ENCODE measurements at regions not wholly inside any gene's neighbourhood (a gene's known extent, or its start where the extent isn't known, plus 50 kb on each side); places are given as distances from the start of the nearest gene placed in this dataset.

GRCh38 chr18:38706373-38706772 is 1140.8 kb upstream of the CELF4 start:
- ChIA-PET CTCF (no interaction called here), POLR2A (no interaction called here)
- no peak overlapping the region for H3K27ac Mint-ChIP-seq
- H3K4me3 Mint-ChIP-seq, result no peak overlapping the region
- no peak for DNase-seq
- no peaks in the 10 kb centered on the region for H3K9me3 Mint-ChIP-seq (ENCODE audit: insufficient read depth)
- H3K27me3 Mint-ChIP-seq (ENCODE audit: low read depth), result no peaks in the 10 kb centered on the region
- H3K4me1 Mint-ChIP-seq (ENCODE audit: low read depth), result no peaks in the 10 kb centered on the region
- no peak for ATAC-seq
- H3K36me3 Mint-ChIP-seq (ENCODE audit: low read depth), result no peaks in the 10 kb centered on the region

GRCh38 chr18:38698088-38698487 is 1132.5 kb upstream of the CELF4 start:
- Mint-ChIP-seq H3K36me3 (ENCODE audit: low read depth) (no peaks in the 10 kb centered on the region), H3K27ac (no peak overlapping the region), H3K27me3 (ENCODE audit: low read depth) (no peaks in the 10 kb centered on the region), H3K4me3 (no peak overlapping the region), H3K4me1 (ENCODE audit: low read depth) (no peaks in the 10 kb centered on the region), H3K9me3 (ENCODE audit: insufficient read depth) (no peaks in the 10 kb centered on the region)
- ATAC-seq, result no peak
- no peak for DNase-seq
- ChIA-PET CTCF (no interaction called here), POLR2A (no interaction called here)

GRCh38 chr18:38695559-38696280 is 1130.1 kb upstream of the CELF4 start:
- POLR2A ChIA-PET, result interaction anchor here (0.6 kb wide), 1 partner anchor 10 kb away, joined by 3 read pairs; no protein-coding TSS in a partner anchor
- DNase-seq (no peak), ATAC-seq (no peak)
- H3K4me1 Mint-ChIP-seq (ENCODE audit: low read depth), result no peaks in the 10 kb centered on the region
- CTCF ChIA-PET, result no interaction called here
- no peaks in the 10 kb centered on the region for H3K36me3 Mint-ChIP-seq (ENCODE audit: low read depth)
- H3K27me3 Mint-ChIP-seq (ENCODE audit: low read depth), result no peaks in the 10 kb centered on the region
- no peak overlapping the region for H3K27ac Mint-ChIP-seq
- H3K4me3 Mint-ChIP-seq, result no peak overlapping the region
- no peaks in the 10 kb centered on the region for H3K9me3 Mint-ChIP-seq (ENCODE audit: insufficient read depth)

- H3K4me3 Mint-ChIP-seq, result no peak overlapping the region
- H3K4me1 Mint-ChIP-seq (ENCODE audit: low read depth), result no peaks in the 10 kb centered on the region
- ATAC-seq (no peak), DNase-seq (no peak)
- H3K27ac Mint-ChIP-seq, result no peak overlapping the region
- no peaks in the 10 kb centered on the region for H3K36me3 Mint-ChIP-seq (ENCODE audit: low read depth)
- CTCF ChIA-PET, result no interaction called here
- POLR2A ChIA-PET, result no interaction called here
- no peaks in the 10 kb centered on the region for H3K9me3 Mint-ChIP-seq (ENCODE audit: insufficient read depth)
- H3K27me3 Mint-ChIP-seq (ENCODE audit: low read depth), result no peaks in the 10 kb centered on the region
Measured at GRCh38 chr18:38693104-38693503, 1127.5 kb upstream of the CELF4 start.

- POLR2A ChIA-PET, result no interaction called here
- CTCF ChIA-PET, result no interaction called here
- H3K9me3 Mint-ChIP-seq (ENCODE audit: insufficient read depth), result no peaks in the 10 kb centered on the region
- no peaks in the 10 kb centered on the region for H3K27me3 Mint-ChIP-seq (ENCODE audit: low read depth)
- no peaks in the 10 kb centered on the region for H3K4me1 Mint-ChIP-seq (ENCODE audit: low read depth)
- no peak overlapping the region for H3K4me3 Mint-ChIP-seq
- H3K36me3 Mint-ChIP-seq (ENCODE audit: low read depth), result no peaks in the 10 kb centered on the region
- ATAC-seq, result no peak
- no peak overlapping the region for H3K27ac Mint-ChIP-seq
- no peak for DNase-seq
Measured at GRCh38 chr18:38690626-38691025, 1125.0 kb upstream of the CELF4 start.

- no peak overlapping the region for H3K27ac Mint-ChIP-seq
- POLR2A ChIA-PET, result no interaction called here
Measured at GRCh38 chr18:38688416-38688815, 1122.8 kb upstream of the CELF4 start.

GRCh38 chr18:38670486-38670885 is 1104.9 kb upstream of the CELF4 start:
- no peak overlapping the region for H3K4me3 Mint-ChIP-seq
- H3K36me3 Mint-ChIP-seq (ENCODE audit: low read depth), result no peaks in the 10 kb centered on the region
- no peaks in the 10 kb centered on the region for H3K27me3 Mint-ChIP-seq (ENCODE audit: low read depth)
- ChIA-PET POLR2A (no interaction called here), CTCF (no interaction called here)
- ATAC-seq, result no peak
- peaks cover 3% of the 10 kb centered on the region for H3K9me3 Mint-ChIP-seq (ENCODE audit: insufficient read depth)
- H3K27ac Mint-ChIP-seq, result no peak overlapping the region
- H3K4me1 Mint-ChIP-seq (ENCODE audit: low read depth), result no peaks in the 10 kb centered on the region
- DNase-seq, result no peak

More at GRCh38 chr18:38688416-38688815, 1122.8 kb upstream of the CELF4 start:
- ATAC-seq (no peak), DNase-seq (no peak)
- Mint-ChIP-seq H3K27me3 (ENCODE audit: low read depth) (no peaks in the 10 kb centered on the region), H3K4me1 (ENCODE audit: low read depth) (no peaks in the 10 kb centered on the region), H3K4me3 (no peak overlapping the region), H3K36me3 (ENCODE audit: low read depth) (no peaks in the 10 kb centered on the region), H3K9me3 (ENCODE audit: insufficient read depth) (no peaks in the 10 kb centered on the region)
- CTCF ChIA-PET, result no interaction called here

GRCh38 chr18:38664929-38665328 is 1099.3 kb upstream of the CELF4 start:
- no peaks in the 10 kb centered on the region for H3K36me3 Mint-ChIP-seq (ENCODE audit: low read depth)
- no peaks in the 10 kb centered on the region for H3K27me3 Mint-ChIP-seq (ENCODE audit: low read depth)
- CTCF ChIA-PET, result no interaction called here
- DNase-seq, result no peak
- no peak for ATAC-seq
- POLR2A ChIA-PET, result no interaction called here
- H3K4me1 Mint-ChIP-seq (ENCODE audit: low read depth), result no peaks in the 10 kb centered on the region
- H3K9me3 Mint-ChIP-seq (ENCODE audit: insufficient read depth), result peaks cover 3% of the 10 kb centered on the region
- no peak overlapping the region for H3K4me3 Mint-ChIP-seq
- no peak overlapping the region for H3K27ac Mint-ChIP-seq

GRCh38 chr18:38663682-38664081 is 1098.1 kb upstream of the CELF4 start:
- CTCF ChIA-PET, result no interaction called here

GRCh38 chr18:38663270-38663669 is 1097.7 kb upstream of the CELF4 start:
- Mint-ChIP-seq H3K36me3 (ENCODE audit: low read depth) (no peaks in the 10 kb centered on the region), H3K4me3 (no peak overlapping the region), H3K27ac (no peak overlapping the region), H3K4me1 (ENCODE audit: low read depth) (no peaks in the 10 kb centered on the region), H3K9me3 (ENCODE audit: insufficient read depth) (peaks cover 3% of the 10 kb centered on the region), H3K27me3 (ENCODE audit: low read depth) (no peaks in the 10 kb centered on the region)
- ATAC-seq, result no peak
- ChIA-PET POLR2A (no interaction called here), CTCF (no interaction called here)
- no peak for DNase-seq

More at GRCh38 chr18:38663682-38664081, 1098.1 kb upstream of the CELF4 start:
- Mint-ChIP-seq H3K27ac (no peak overlapping the region), H3K27me3 (ENCODE audit: low read depth) (no peaks in the 10 kb centered on the region), H3K36me3 (ENCODE audit: low read depth) (no peaks in the 10 kb centered on the region), H3K9me3 (ENCODE audit: insufficient read depth) (peaks cover 3% of the 10 kb centered on the region), H3K4me3 (no peak overlapping the region), H3K4me1 (ENCODE audit: low read depth) (no peaks in the 10 kb centered on the region)
- ATAC-seq (no peak), DNase-seq (no peak)
- POLR2A ChIA-PET, result no interaction called here

GRCh38 chr18:38654946-38655345 is 1089.3 kb upstream of the CELF4 start:
- no peaks in the 10 kb centered on the region for H3K4me1 Mint-ChIP-seq (ENCODE audit: low read depth)
- no peak for DNase-seq
- ChIA-PET CTCF (no interaction called here), POLR2A (no interaction called here)
- H3K36me3 Mint-ChIP-seq (ENCODE audit: low read depth), result no peaks in the 10 kb centered on the region
- no peak overlapping the region for H3K4me3 Mint-ChIP-seq
- ATAC-seq, result no peak
- H3K9me3 Mint-ChIP-seq (ENCODE audit: insufficient read depth), result no peaks in the 10 kb centered on the region
- H3K27ac Mint-ChIP-seq, result no peak overlapping the region
- H3K27me3 Mint-ChIP-seq (ENCODE audit: low read depth), result no peaks in the 10 kb centered on the region

- H3K27ac Mint-ChIP-seq, result no peak overlapping the region
- H3K4me1 Mint-ChIP-seq (ENCODE audit: low read depth), result no peaks in the 10 kb centered on the region
- H3K4me3 Mint-ChIP-seq, result no peak overlapping the region
- DNase-seq (no peak), ATAC-seq (no peak)
- ChIA-PET CTCF (no interaction called here), POLR2A (no interaction called here)
- H3K36me3 Mint-ChIP-seq (ENCODE audit: low read depth), result no peaks in the 10 kb centered on the region
- H3K9me3 Mint-ChIP-seq (ENCODE audit: insufficient read depth), result no peaks in the 10 kb centered on the region
- no peaks in the 10 kb centered on the region for H3K27me3 Mint-ChIP-seq (ENCODE audit: low read depth)
Measured at GRCh38 chr18:38651736-38652135, 1086.1 kb upstream of the CELF4 start.

- H3K4me1 Mint-ChIP-seq (ENCODE audit: low read depth), result no peaks in the 10 kb centered on the region
- ChIA-PET CTCF (interaction anchor here (1.1 to 1.2 kb wide), 2 partner anchors 8 to 12 kb away, joined by 3 read pairs; no protein-coding TSS in a partner anchor), POLR2A (no interaction called here)
- ATAC-seq (no peak), DNase-seq (no peak)
- H3K27me3 Mint-ChIP-seq (ENCODE audit: low read depth), result no peaks in the 10 kb centered on the region
- H3K27ac Mint-ChIP-seq, result no peak overlapping the region
- H3K36me3 Mint-ChIP-seq (ENCODE audit: low read depth), result no peaks in the 10 kb centered on the region
- H3K9me3 Mint-ChIP-seq (ENCODE audit: insufficient read depth), result no peaks in the 10 kb centered on the region
- H3K4me3 Mint-ChIP-seq, result no peak overlapping the region
Measured at GRCh38 chr18:38648179-38648578, 1082.6 kb upstream of the CELF4 start.
